Ectodermal cell (in vitro differentiated cells): ENCODE measurements at regions not wholly inside any gene's neighbourhood (a gene's known extent, or its start where the extent isn't known, plus 50 kb on each side); places are given as distances from the start of the nearest gene placed in this dataset.

Experiments used
- H3K27ac ChIP-seq: 2 replicates; pipeline ENCODE4 v1.7.0; 2013; ENCODE audit warnings: mild to moderate bottlenecking, low read depth, low read length; ENCODE audit not compliant: insufficient read depth, poor library complexity, severe bottlenecking
- H3K27me3 ChIP-seq: 2 replicates; pipeline ENCODE4 v1.7.0; 2013; ENCODE audit warnings: mild to moderate bottlenecking, low read length; ENCODE audit not compliant: insufficient read depth, control insufficient read depth, poor library complexity, severe bottlenecking
- H3K36me3 ChIP-seq: one replicate; pipeline ENCODE4 v1.7.0; 2013; ENCODE audit warnings: low read length; ENCODE audit not compliant: control insufficient read depth, insufficient read depth
- H3K4me1 ChIP-seq: one replicate; pipeline ENCODE4 v1.7.0; 2013; ENCODE audit warnings: low read length; ENCODE audit not compliant: control insufficient read depth, insufficient read depth
- H3K4me3 ChIP-seq: 2 replicates; pipeline ENCODE4 v1.7.0; 2013; ENCODE audit warnings: low read depth, low read length, control low read depth; ENCODE audit not compliant: insufficient read depth
- H3K9me3 ChIP-seq: 2 replicates; pipeline ENCODE4 v1.7.0; 2013; ENCODE audit warnings: mild to moderate bottlenecking, low read length, moderate library complexity; ENCODE audit not compliant: control insufficient read depth
- WGBS, 2 experiments: methylation state at CpG; one replicate each; pipeline ENCODE4 v1.1.7; 2013; ENCODE audit warnings: missing lambda C conversion rate in 2 of 2; 5-methylcytosine and 5-hydroxymethylcytosine counted together

GRCh38 chr3:178419071-178419470 is 117.2 kb upstream of the KCNMB2 start:
- no peaks in the 10 kb centered on the region for H3K4me1 ChIP-seq
- no peak overlapping the region for H3K4me3 ChIP-seq
- no peaks in the 10 kb centered on the region for H3K27me3 ChIP-seq
- no peaks in the 10 kb centered on the region for H3K36me3 ChIP-seq
- H3K9me3 ChIP-seq, result no peaks in the 10 kb centered on the region
- WGBS, 2 experiments, result 73% methylated on average over 4 of the region's 4 CpGs
- no peak overlapping the region for H3K27ac ChIP-seq

- no peaks in the 10 kb centered on the region for H3K9me3 ChIP-seq
- no peaks in the 10 kb centered on the region for H3K27me3 ChIP-seq
- no peaks in the 10 kb centered on the region for H3K36me3 ChIP-seq
- no peak overlapping the region for H3K27ac ChIP-seq
- no peaks in the 10 kb centered on the region for H3K4me1 ChIP-seq
- H3K4me3 ChIP-seq, result no peak overlapping the region
- WGBS, 2 experiments, result no CpG with 5 or more reads among the region's 1 CpG
Observed at GRCh38 chr3:178420033-178420432, 116.2 kb upstream of the KCNMB2 start.

GRCh38 chr3:178421069-178421468 is 115.2 kb upstream of the KCNMB2 start:
- 96 to 97% methylated on average over 1 of the region's 1 CpG for WGBS, 2 experiments
- Histone ChIP-seq H3K9me3 (no peaks in the 10 kb centered on the region), H3K4me1 (no peaks in the 10 kb centered on the region)

DNA sequence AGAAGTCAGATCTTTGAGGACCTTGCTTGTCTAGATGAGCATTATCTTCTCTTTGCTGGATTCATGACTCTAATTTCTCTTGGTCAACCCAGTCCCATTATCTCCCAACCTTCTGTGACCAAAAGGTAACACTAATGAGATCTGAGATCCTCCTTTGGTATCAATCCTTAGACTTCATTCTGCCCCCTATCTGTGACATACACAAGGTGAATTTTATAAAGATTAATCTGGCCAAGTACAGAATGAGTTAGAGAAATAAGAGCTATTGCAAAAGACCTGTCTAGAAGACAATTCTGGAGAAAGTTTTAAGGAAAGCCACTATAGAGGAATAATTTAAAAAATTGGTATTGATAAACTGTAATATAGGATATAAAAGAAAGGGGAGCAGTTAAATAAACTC is 113.8 kb upstream of the KCNMB2 start:
- Histone ChIP-seq H3K9me3 (no peaks in the 10 kb centered on the region), H3K4me1 (no peaks in the 10 kb centered on the region), H3K4me3 (no peak overlapping the region), H3K27me3 (no peaks in the 10 kb centered on the region), H3K27ac (no peak overlapping the region), H3K36me3 (no peaks in the 10 kb centered on the region)

More at GRCh38 chr3:178421069-178421468, 115.2 kb upstream of the KCNMB2 start:
- Histone ChIP-seq H3K27ac (no peak overlapping the region), H3K36me3 (no peaks in the 10 kb centered on the region), H3K27me3 (no peaks in the 10 kb centered on the region), H3K4me3 (no peak overlapping the region)

DNA sequence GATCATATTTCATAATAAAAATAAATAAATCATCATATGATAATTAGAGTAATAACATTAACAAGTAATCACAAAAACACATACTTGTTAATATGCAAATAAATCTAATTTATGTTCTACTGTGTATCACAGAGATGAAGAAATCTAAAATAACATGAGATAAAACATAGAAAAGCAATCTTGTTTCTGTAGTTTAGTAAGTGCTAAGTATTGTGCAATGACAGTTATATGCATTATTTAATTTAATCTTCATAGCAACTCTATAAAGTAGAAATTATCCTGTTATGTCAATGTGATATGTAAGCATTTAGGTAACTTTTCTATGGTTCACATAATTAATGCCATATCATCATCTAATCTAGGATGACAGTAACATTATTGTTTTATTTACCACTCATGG is 108.2 kb upstream of the KCNMB2 start:
- H3K4me3 ChIP-seq, result no peak overlapping the region
- H3K36me3 ChIP-seq, result no peaks in the 10 kb centered on the region
- no peaks in the 10 kb centered on the region for H3K9me3 ChIP-seq
- no peaks in the 10 kb centered on the region for H3K4me1 ChIP-seq
- H3K27me3 ChIP-seq, result no peaks in the 10 kb centered on the region
- no peak overlapping the region for H3K27ac ChIP-seq

DNA sequence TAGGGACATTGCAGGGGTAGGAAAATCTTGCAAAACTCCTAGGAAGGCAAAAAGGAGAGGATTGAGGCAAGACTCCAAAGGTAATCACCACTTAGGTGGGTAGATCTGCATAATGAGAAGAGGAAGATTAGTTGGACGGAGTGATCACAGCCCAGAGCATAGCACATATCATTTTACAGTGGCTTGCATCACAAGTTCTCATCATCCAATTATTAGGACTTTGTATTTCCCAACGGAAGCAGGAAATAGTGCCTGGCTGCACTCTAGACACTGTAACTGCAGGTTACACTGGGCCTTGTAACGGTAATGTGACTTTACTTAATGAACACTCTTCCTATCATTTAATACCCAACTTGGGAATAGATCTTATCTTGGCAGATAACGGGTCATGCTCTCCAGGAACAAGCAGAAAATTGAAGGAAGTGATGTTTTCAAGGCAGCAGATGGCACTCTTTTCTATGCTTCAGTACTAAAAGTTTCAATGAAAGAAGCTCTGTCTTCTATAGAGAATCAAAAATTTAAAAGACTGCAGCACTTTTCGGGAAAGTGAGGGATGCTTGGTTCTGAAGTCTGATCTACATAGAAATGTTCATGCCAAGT is 101.9 kb upstream of the KCNMB2 start:
- 81% methylated on average over 5 of the region's 5 CpGs for WGBS, 2 experiments

DNA sequence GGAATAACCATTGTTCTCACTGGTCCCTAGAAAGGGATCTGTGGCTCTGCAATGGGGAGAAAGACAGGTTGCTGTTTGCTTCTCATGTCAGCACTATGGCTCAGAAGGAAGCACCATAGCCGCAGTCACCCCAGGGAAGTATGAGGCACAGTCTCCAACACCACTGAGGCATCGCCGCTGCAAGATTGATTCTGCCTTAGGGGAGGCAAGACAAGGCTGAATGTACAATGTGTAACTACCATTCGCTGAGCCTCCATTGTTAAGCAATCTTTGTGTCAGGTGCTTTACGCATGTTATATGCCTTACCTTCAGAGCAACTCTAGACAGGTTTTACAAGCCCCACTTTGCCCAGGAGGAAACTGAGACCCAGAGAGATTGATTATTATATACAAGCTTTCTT is 100.7 kb upstream of the KCNMB2 start:
- Histone ChIP-seq H3K9me3 (no peaks in the 10 kb centered on the region), H3K4me3 (no peak overlapping the region), H3K27ac (no peak overlapping the region), H3K27me3 (no peaks in the 10 kb centered on the region), H3K4me1 (no peaks in the 10 kb centered on the region), H3K36me3 (no peaks in the 10 kb centered on the region)
- WGBS, 2 experiments, result 91 to 94% methylated on average over 5 of the region's 5 CpGs

More for the DNA sequence above, 101.9 kb upstream of the KCNMB2 start:
- H3K36me3 ChIP-seq, result no peaks in the 10 kb centered on the region
- H3K9me3 ChIP-seq, result no peaks in the 10 kb centered on the region
- no peak overlapping the region for H3K4me3 ChIP-seq
- H3K27me3 ChIP-seq, result no peaks in the 10 kb centered on the region
- no peak overlapping the region for H3K27ac ChIP-seq
- no peaks in the 10 kb centered on the region for H3K4me1 ChIP-seq

- no peaks in the 10 kb centered on the region for H3K36me3 ChIP-seq
- no peak overlapping the region for H3K27ac ChIP-seq
- H3K4me3 ChIP-seq, result no peak overlapping the region
- H3K4me1 ChIP-seq, result no peaks in the 10 kb centered on the region
- H3K9me3 ChIP-seq, result no peaks in the 10 kb centered on the region
- WGBS, 2 experiments, result 65 to 86% methylated on average over 2 of the region's 3 CpGs
- H3K27me3 ChIP-seq, result no peaks in the 10 kb centered on the region
Observed at GRCh38 chr3:178436773-178437172, 99.5 kb upstream of the KCNMB2 start.

GRCh38 chr3:178437236-178437635 is 99.0 kb upstream of the KCNMB2 start:
- no peaks in the 10 kb centered on the region for H3K36me3 ChIP-seq
- H3K27me3 ChIP-seq, result no peaks in the 10 kb centered on the region
- H3K4me3 ChIP-seq, result no peak overlapping the region
- whole genome bisulfite sequencing, 2 experiments, result 78 to 92% methylated on average over 5 of the region's 5 CpGs
- H3K4me1 ChIP-seq, result no peaks in the 10 kb centered on the region
- H3K27ac ChIP-seq, result no peak overlapping the region
- no peaks in the 10 kb centered on the region for H3K9me3 ChIP-seq

GRCh38 chr3:178439504-178439903 is 96.7 kb upstream of the KCNMB2 start:
- no peaks in the 10 kb centered on the region for H3K4me1 ChIP-seq
- no peak overlapping the region for H3K27ac ChIP-seq
- no peaks in the 10 kb centered on the region for H3K36me3 ChIP-seq
- H3K4me3 ChIP-seq, result no peak overlapping the region
- 60 to 67% methylated on average over 2 of the region's 2 CpGs for WGBS, 2 experiments
- H3K27me3 ChIP-seq, result no peaks in the 10 kb centered on the region
- no peaks in the 10 kb centered on the region for H3K9me3 ChIP-seq

DNA sequence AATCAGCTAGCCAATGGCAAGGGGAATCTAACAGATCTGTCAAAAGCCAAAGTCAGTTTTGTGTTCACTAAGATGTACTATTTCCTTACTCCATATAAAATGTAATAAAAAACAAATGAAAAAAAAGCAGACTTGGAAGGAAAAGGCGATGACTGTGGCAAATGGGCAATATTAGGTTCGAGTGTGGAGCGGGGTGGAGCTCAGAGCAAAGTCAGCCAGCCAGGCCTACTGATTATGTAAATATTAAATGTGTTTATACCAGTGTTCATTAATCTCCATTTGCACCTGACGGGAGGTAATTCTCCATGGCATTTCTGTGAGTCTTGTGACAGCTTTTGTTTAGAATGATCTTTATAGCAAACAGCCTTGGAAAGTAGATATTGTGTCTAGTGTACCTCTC is 96.2 kb upstream of the KCNMB2 start:
- Histone ChIP-seq H3K9me3 (no peaks in the 10 kb centered on the region), H3K27me3 (no peaks in the 10 kb centered on the region), H3K4me1 (no peaks in the 10 kb centered on the region)

More for the DNA sequence above, 96.2 kb upstream of the KCNMB2 start:
- 93 to 98% methylated on average over 4 of the region's 4 CpGs for WGBS, 2 experiments
- H3K36me3 ChIP-seq, result no peaks in the 10 kb centered on the region
- no peak overlapping the region for H3K27ac ChIP-seq
- no peak overlapping the region for H3K4me3 ChIP-seq
